ENCODE measurements at regions not wholly inside any gene's neighbourhood (a gene's known extent, or its start where the extent isn't known, plus 50 kb on each side); places are given as distances from the start of the nearest gene placed in this dataset.

DNA sequence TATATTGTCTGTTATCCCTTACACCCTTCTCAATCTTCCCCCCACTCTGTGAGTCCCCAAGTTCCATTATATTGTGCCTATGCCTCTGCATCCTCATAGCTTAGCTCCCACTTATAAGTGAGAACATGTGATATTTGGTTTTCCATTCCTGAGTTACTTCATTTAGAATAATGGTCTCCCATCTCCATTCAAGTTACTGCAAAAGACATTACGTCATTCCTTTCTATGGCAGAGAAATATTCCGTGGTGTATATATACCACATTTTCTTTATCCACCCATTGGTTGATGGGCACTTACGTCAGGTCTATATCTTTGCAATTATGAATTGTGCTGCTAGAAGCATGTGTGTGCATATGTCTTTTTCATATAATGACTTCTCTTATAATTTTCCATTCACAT, 54.8 kb upstream of the SGCD start:
- H3K9ac ChIP-seq: no peak overlapping the region
- H3K4me2 ChIP-seq: no peak overlapping the region
- peaks cover 14% of the 10 kb centered on the region for H3K4me1 ChIP-seq
- H4K20me1 ChIP-seq: no peaks in the 10 kb centered on the region
- H3K4me3 ChIP-seq: no peak overlapping the region
- H3K27me3 ChIP-seq: no peaks in the 10 kb centered on the region
- no peak overlapping the region for H3K27ac ChIP-seq
- TF ChIP-seq Cebpa-rat (IDR thresholded peaks at IDR 0.05): no peak
- no peaks in the 10 kb centered on the region for H3K36me3 ChIP-seq
- peaks cover 25% of the 10 kb centered on the region for H3K9me3 ChIP-seq

DNA sequence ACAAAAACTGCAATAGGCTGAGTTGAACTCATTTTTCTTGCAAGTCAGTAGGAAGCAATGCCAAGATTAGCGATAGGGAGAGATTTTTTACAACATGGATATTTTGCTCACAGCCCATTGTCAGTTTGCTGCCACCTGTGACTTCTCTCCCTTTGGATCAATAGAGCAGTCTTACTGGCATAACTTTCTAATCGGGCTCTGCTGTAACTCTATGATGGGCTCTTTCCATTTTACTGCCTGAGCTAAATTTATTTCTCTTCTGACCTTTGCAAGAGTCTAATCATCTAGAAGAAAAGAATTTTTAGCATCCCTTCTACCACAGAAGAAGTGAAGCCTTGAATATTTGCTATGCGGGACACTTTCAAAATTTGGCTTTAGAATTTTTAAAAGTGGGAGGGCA, 53.6 kb upstream of the SGCD start:
- no peaks in the 10 kb centered on the region for H3K36me3 ChIP-seq
- H3K27me3 ChIP-seq: no peaks in the 10 kb centered on the region
- H3K9ac ChIP-seq: no peak overlapping the region
- H4K20me1 ChIP-seq: no peaks in the 10 kb centered on the region
- TF ChIP-seq Cebpa-rat (IDR thresholded peaks at IDR 0.05): no peak
- H3K4me3 ChIP-seq: no peak overlapping the region
- no peak overlapping the region for H3K4me2 ChIP-seq
- no peak overlapping the region for H3K27ac ChIP-seq
- peaks cover 8% of the 10 kb centered on the region for H3K4me1 ChIP-seq
- peaks cover 19% of the 10 kb centered on the region for H3K9me3 ChIP-seq

DNA sequence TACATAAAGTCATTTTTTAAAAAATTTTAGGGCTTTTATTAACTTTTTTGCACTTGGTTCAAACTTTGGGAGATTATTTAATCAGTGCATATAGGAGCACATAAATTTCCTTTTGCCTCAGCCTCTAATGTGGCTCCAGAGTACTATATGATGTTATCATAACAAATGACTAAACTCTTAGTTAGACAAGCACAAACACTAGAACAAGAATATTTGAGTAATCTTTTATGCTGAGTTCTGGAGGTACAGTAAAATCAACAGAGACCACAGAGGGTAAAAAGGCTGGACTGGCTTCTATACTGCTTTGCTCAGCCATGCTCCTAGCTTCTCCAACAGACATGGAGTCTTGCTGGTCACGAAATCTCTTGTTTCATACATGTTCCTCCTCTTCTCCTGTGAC, 52.5 kb upstream of the SGCD start:
- Histone ChIP-seq H4K20me1 (no peaks in the 10 kb centered on the region), H3K4me2 (no peak overlapping the region)

More for the DNA sequence above, 52.5 kb upstream of the SGCD start:
- Histone ChIP-seq H3K9me3 (peaks cover 8% of the 10 kb centered on the region), H3K4me1 (no peaks in the 10 kb centered on the region), H3K27ac (no peak overlapping the region), H3K4me3 (no peak overlapping the region), H3K36me3 (no peaks in the 10 kb centered on the region), H3K27me3 (no peaks in the 10 kb centered on the region), H3K9ac (no peak overlapping the region)
- TF ChIP-seq Cebpa-rat (IDR thresholded peaks at IDR 0.05): no peak

Measured in BLaER1 (cell line).